LNCaP clone FGC (cell line): ENCODE measurements at regions not wholly inside any gene's neighbourhood (a gene's known extent, or its start where the extent isn't known, plus 50 kb on each side); places are given as distances from the start of the nearest gene placed in this dataset.

ENCODE experiments used
- DNase-seq: peaks from one replicate; pipeline ENCODE4 v3.0.0-alpha.2; 2011; ENCODE audit warnings: low read depth
- H3K4me3 ChIP-seq: 2 replicates; pipeline ENCODE4 v1.5.1; 2011; ENCODE audit warnings: mild to moderate bottlenecking, low read depth, low read length, control low read depth
- CTCF ChIP-seq: IDR thresholded peaks from 2 replicates; pipeline ENCODE4 v1.5.1; 2012; ENCODE audit warnings: mild to moderate bottlenecking; ENCODE audit not compliant: control insufficient read depth, insufficient read depth; ENCODE audit errors: extremely low read depth

- no peak for TF ChIP-seq CTCF
- H3K4me3 ChIP-seq = no peak overlapping the region
- DNase-seq = no peak
Measured at GRCh38 chr6:144392536-144392935, 107.4 kb downstream of the UTRN start.

- TF ChIP-seq CTCF = no peak
- DNase-seq = no peak
- no peak overlapping the region for H3K4me3 ChIP-seq
Measured at GRCh38 chr6:144394210-144394609, 109.1 kb downstream of the UTRN start.

GRCh38 chr6:144395014-144395413 lies 109.9 kb downstream of the UTRN start:
- no peak for DNase-seq
- TF ChIP-seq CTCF = no peak
- no peak overlapping the region for H3K4me3 ChIP-seq

GRCh38 chr6:144395826-144396225 lies 110.7 kb downstream of the UTRN start:
- TF ChIP-seq CTCF = no peak
- no peak overlapping the region for H3K4me3 ChIP-seq
- DNase-seq = no peak

- DNase-seq = no peak
- TF ChIP-seq CTCF = no peak
- H3K4me3 ChIP-seq = no peak overlapping the region
Measured at GRCh38 chr6:144397141-144397540, 112.0 kb downstream of the UTRN start.

GRCh38 chr6:144400321-144400720 lies 115.2 kb downstream of the UTRN start:
- no peak overlapping the region for H3K4me3 ChIP-seq
- TF ChIP-seq CTCF = no peak
- no peak for DNase-seq
